Psoas muscle (tissue), 7 donors: ENCODE measurements at regions not wholly inside any gene's neighbourhood (a gene's known extent, or its start where the extent isn't known, plus 50 kb on each side); places are given as distances from the start of the nearest gene placed in this dataset.

Experiments used
- ATAC-seq, 4 donors: fragments of 200-7000 bp; cut with Tn5 transposase; one replicate each; pipeline ENCODE4 v1.9.1; 2020; ENCODE audit warnings: moderate library complexity in 3 of 4, mild to moderate bottlenecking in 2 of 4
- DNase-seq, 2 donors: peaks; one replicate each; pipeline ENCODE4 v3.0.0-alpha.2; 2020
- H3K27ac ChIP-seq: fragments of 200-600 bp; one replicate; pipeline ENCODE4 v1.8.0; 2022
- H3K27me3 ChIP-seq, 3 donors: fragments of 200-600 bp in 1 of 3; one replicate each; pipeline versions ENCODE4 v1.6.1 to v1.8.0; 2013 to 2022; ENCODE audit warnings: low read length in 2 of 3, mild to moderate bottlenecking in 2 of 3, moderate library complexity in 1 of 3; ENCODE audit not compliant: insufficient read depth in 3 of 3
- H3K36me3 ChIP-seq, 2 donors: fragments of 200-600 bp in 1 of 2; one replicate each; pipeline versions ENCODE4 v1.6.1 to v1.8.0; 2013 to 2022; ENCODE audit warnings: low read depth in 1 of 2, mild to moderate bottlenecking in 1 of 2, moderate library complexity in 1 of 2; ENCODE audit not compliant: insufficient read depth in 1 of 2
- H3K4me1 ChIP-seq: fragments of 200-600 bp; one replicate; pipeline ENCODE4 v1.8.0; 2022
- H3K4me3 ChIP-seq: fragments of 200-600 bp; one replicate; pipeline ENCODE4 v1.8.0; 2022; ENCODE audit warnings: mild to moderate bottlenecking
- H3K9me3 ChIP-seq: fragments of 200-600 bp; one replicate; pipeline ENCODE4 v1.8.0; 2022
- WGBS, 3 donors: extraction: QIAGEN DNeasy Blood & Tissue Kit; methylation state at CpG; one replicate each; pipeline versions ENCODE4 v1.1.6 to v1.1.7; 2013; 5-methylcytosine and 5-hydroxymethylcytosine counted together
- intact Hi-C, 2 donors: fragments of 100-400 bp; cut with DNase I; formaldehyde crosslinking; loops; one replicate each; pipeline versions ENCODE4 v1.11.0 to v1.14.2; 2022
- TF ChIP-seq, protein P1 (sequence below): fragments of 200-600 bp; IDR thresholded peaks from one replicate; pipeline ENCODE4 v1.8.0; 2022; ENCODE audit warnings: antibody characterized with exemption
- donor health status: healthy with polysubstance abuse.
- donor health status: DM: no; HTN: no; CAD: no; lungs with moderate emphysema.
- donor health status: Bipolar disorder and iron deficiency.
- donor health status: healthy.
- donor health status: DM: yes; HTN: yes; CAD: no.
- donor health status: DM: no; HTN: no; CAD: no.
- donor health status: DM: yes; HTN: yes; CAD: no.

DNA sequence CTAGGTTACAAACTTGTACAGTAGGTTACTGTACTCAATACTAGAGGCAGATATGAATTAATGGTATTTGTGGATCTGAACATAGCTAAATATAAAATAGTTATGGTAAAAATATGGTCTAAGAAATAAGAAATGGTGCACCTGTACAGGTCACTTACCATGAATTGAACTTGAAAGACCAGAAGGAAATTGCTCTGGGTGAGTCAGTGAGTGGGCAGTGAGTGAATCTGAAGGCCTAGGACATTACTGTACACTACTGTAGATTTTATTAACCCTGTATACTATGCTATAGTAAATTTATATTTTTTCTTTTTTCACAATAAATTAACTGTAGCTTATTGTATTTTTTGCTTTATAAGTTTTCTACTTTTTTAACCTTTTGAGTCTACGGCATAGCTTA is 1020.4 kb downstream of the CDH18 start:
- H3K36me3 ChIP-seq: no peaks in the 10 kb centered on the region
- no peak overlapping the region for H3K4me3 ChIP-seq
- H3K27ac ChIP-seq: no peak overlapping the region
- no peak for ATAC-seq
- no peaks in the 10 kb centered on the region for H3K4me1 ChIP-seq
- DNase-seq: no peak
- TF ChIP-seq, protein P1, sequence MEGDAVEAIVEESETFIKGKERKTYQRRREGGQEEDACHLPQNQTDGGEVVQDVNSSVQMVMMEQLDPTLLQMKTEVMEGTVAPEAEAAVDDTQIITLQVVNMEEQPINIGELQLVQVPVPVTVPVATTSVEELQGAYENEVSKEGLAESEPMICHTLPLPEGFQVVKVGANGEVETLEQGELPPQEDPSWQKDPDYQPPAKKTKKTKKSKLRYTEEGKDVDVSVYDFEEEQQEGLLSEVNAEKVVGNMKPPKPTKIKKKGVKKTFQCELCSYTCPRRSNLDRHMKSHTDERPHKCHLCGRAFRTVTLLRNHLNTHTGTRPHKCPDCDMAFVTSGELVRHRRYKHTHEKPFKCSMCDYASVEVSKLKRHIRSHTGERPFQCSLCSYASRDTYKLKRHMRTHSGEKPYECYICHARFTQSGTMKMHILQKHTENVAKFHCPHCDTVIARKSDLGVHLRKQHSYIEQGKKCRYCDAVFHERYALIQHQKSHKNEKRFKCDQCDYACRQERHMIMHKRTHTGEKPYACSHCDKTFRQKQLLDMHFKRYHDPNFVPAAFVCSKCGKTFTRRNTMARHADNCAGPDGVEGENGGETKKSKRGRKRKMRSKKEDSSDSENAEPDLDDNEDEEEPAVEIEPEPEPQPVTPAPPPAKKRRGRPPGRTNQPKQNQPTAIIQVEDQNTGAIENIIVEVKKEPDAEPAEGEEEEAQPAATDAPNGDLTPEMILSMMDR: no peak
- H3K27me3 ChIP-seq: no peaks in the 10 kb centered on the region
- WGBS, 3 donors: 96 to 100% (median 100%) methylated on average over 1 of the region's 1 CpG
- intact Hi-C loops: no loop called here
- H3K9me3 ChIP-seq: no peaks in the 10 kb centered on the region

- H3K27me3 ChIP-seq: no peaks in the 10 kb centered on the region
- H3K4me3 ChIP-seq: no peak overlapping the region
- TF ChIP-seq, protein P1: no peak
- no peaks in the 10 kb centered on the region for H3K36me3 ChIP-seq
- DNase-seq (no peak), ATAC-seq (no peak)
- 78 to 89% (median 86%) methylated on average over 6 of the region's 6 CpGs for WGBS, 3 donors
- no peaks in the 10 kb centered on the region for H3K4me1 ChIP-seq
- no peaks in the 10 kb centered on the region for H3K9me3 ChIP-seq
- intact Hi-C loops: no loop called here
- H3K27ac ChIP-seq: no peak overlapping the region
Observed at GRCh38 chr5:18968966-18969365, 1019.0 kb downstream of the CDH18 start.

DNA sequence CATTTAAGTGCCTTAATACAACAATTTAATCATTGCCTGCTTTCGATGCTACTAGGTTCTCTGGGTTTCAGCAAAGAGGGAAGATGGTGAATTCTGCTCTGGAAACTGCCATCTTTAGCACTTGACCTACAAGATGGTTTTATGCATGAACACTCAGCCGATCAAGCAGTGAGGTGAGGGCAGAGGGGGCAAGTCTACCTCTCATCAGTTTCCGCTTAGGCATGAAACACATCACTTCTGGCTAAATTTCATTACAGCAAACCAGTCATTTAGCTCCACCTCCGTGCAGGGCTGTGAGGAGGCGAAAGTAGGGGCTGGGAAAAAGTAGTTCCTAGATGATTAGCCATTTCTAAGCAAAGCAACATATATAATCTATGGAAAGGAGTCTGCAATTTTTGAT is 1018.0 kb downstream of the CDH18 start:
- H3K4me1 ChIP-seq: no peaks in the 10 kb centered on the region
- H3K9me3 ChIP-seq: no peaks in the 10 kb centered on the region
- H3K27ac ChIP-seq: no peak overlapping the region
- TF ChIP-seq, protein P1: no peak
- intact Hi-C loops: no loop called here
- no peak overlapping the region for H3K4me3 ChIP-seq
- H3K36me3 ChIP-seq: no peaks in the 10 kb centered on the region
- 68 to 83% (median 83%) methylated on average over 5 of the region's 5 CpGs for WGBS, 3 donors
- no peak for DNase-seq
- ATAC-seq: no peak
- no peaks in the 10 kb centered on the region for H3K27me3 ChIP-seq

DNA sequence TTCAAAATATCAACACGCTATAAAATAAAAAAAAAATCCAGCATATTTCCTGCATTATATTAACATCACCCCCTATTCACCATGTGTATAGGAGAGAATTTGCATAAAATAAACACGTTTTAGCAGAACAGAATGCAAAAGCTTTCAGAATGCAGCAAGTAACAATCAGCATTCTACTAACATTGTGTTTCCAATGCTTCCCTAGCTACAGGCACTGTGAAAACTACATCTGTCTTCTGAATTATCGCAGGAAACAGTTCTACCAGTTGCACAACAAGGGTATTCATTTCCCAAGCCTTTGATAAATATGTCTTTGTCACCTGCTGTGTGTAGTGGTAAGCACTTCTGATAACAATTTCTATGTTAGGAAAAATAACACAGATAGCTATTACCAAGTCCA is 1015.8 kb downstream of the CDH18 start:
- ATAC-seq: no peak
- no peak overlapping the region for H3K27ac ChIP-seq
- no peaks in the 10 kb centered on the region for H3K4me1 ChIP-seq
- 48 to 57% (median 53%) methylated on average over 3 of the region's 3 CpGs for WGBS, 3 donors
- H3K4me3 ChIP-seq: no peak overlapping the region
- intact Hi-C loops: no loop called here
- H3K27me3 ChIP-seq: no peaks in the 10 kb centered on the region
- H3K36me3 ChIP-seq: no peaks in the 10 kb centered on the region
- TF ChIP-seq, protein P1: no peak
- DNase-seq: no peak
- no peaks in the 10 kb centered on the region for H3K9me3 ChIP-seq

DNA sequence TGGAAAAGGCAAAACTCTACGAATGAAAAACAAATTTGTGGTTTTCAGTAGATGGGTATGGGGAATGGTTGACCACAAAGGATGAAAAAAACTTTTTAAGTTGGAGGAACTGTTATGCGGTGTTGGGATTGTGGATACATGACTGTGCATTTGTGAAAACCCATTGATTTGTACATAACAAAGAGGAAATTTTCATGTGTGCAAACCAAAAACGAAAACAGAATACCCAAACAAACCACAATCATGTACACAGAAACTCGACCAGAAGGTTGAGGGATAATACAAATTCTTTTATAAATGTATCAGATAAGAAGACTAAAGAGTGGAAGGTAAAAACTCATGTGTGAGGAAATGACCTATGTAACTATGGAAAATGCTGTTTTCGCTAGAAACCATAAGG is 1012.4 kb downstream of the CDH18 start:
- intact Hi-C loops: no loop called here
- no peaks in the 10 kb centered on the region for H3K27me3 ChIP-seq
- 81 to 83% (median 82%) methylated on average over 5 of the region's 5 CpGs for WGBS, 3 donors
- no peak overlapping the region for H3K27ac ChIP-seq
- H3K4me3 ChIP-seq: no peak overlapping the region
- H3K9me3 ChIP-seq: no peaks in the 10 kb centered on the region
- DNase-seq (no peak), ATAC-seq (no peak)
- H3K36me3 ChIP-seq: no peaks in the 10 kb centered on the region
- TF ChIP-seq, protein P1: no peak
- no peaks in the 10 kb centered on the region for H3K4me1 ChIP-seq
